HG02852 (cell line): ENCODE measurements at regions not wholly inside any gene's neighbourhood (a gene's known extent, or its start where the extent isn't known, plus 50 kb on each side); places are given as distances from the start of the nearest gene placed in this dataset.

Experiments
- ATAC-seq: cut with Tn5 transposase; IDR thresholded peaks from one replicate; pipeline ENCODE4 v1.9.1; 2021; ENCODE audit warnings: mild to moderate bottlenecking, moderate library complexity; ENCODE audit not compliant: unreplicated experiment

DNA sequence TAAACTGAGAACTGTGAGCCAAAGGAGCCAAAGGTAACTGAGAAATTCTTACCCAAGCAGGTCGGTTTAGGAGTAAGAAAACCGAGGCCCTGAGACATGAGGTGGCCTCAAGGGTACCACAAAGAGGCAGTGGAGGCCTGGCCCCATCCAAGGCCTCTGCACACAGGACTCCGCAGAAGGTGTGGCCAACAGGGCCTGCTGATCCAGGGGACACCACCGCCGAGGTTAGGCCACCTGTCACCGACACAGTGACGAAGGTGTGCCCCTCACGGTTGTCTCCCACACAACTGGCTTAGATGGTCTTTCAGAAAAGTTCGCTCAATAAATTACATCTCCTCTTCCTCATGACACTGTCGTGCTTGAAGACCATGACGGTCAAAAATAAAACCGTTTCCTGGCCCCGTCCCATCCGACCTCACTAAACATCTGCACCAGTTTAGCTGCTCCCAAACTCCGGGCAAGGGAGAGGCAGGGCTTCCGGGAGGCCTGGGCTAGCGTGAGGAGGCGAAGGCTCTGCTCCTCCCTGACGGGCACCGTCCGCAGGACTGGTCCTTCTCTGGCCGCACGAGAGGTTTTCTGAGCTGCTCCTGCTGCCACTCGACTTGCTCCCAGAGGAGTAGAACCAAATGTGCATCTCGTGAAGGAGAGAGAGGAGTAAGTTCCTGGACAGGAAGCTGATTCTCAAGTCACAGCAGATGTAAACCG is 442.0 kb downstream of the EIPR1 start:
- no peak for ATAC-seq

DNA sequence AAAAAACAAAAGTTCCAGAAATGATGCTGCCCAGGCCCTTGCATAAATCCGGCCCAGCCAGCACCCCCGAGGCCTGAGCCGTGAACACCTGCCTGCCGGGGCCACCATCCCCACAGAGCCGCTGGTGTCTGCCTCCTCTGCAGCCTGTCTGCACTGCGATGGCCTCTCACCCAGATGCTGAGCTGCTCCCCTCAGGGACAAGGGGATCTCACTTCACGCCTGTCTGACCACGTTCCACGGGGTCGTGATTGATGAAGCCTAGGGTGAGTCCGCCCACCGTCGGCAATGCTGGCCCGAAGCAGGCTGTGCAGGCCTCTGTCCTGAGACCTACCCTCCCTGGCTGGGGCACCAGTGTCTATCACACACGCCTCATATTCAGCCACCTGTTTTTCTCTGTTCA is 444.2 kb downstream of the EIPR1 start:
- ATAC-seq, result no peak

DNA sequence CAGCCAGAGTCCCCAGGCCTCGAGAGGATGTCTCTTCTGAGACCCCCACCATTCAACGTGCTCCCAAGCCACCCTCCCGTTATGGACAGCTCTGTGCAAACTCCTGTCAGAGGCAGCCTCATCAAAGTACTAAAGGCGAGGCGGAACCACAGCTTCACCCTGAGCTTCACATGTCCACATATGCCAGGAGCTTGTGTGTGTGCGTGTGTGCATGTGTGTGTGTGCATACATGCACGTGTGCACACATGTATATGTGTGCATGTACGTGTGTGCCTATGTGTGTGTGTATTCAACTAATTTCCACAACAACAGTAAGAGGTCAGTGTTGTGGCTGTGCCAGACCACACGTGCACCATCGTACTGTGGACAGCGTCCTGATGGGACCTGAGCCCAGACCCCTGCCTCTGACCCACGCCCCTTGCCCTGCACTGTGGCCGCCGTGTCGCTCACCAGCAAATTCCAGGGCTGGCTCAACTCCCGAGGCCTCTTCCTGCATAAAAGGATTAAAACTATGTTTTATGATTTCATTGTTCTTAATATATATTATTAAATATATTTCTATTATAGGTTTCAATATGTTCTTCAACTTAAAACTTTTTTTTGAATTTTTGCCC is 444.8 kb downstream of the EIPR1 start:
- ATAC-seq, result no peak

DNA sequence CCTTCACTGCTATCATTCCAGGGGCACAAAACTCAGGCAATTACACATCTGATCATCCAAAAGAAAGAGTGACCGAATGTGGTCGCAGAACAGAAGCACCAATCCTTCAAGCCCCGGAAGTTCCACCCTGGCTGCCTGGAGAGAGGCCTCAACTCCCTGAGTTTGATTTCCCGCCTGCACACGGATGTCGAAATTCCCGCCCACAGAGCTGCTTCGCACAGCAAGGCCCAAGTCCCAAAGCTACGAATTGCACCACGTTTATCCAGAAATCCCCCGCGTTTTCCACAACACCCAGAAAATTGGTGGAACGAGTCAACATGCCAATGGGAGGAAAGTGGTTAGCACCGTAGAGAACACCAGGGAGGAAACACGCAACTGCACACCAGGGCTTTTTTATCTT is 445.4 kb downstream of the EIPR1 start:
- no peak for ATAC-seq

DNA sequence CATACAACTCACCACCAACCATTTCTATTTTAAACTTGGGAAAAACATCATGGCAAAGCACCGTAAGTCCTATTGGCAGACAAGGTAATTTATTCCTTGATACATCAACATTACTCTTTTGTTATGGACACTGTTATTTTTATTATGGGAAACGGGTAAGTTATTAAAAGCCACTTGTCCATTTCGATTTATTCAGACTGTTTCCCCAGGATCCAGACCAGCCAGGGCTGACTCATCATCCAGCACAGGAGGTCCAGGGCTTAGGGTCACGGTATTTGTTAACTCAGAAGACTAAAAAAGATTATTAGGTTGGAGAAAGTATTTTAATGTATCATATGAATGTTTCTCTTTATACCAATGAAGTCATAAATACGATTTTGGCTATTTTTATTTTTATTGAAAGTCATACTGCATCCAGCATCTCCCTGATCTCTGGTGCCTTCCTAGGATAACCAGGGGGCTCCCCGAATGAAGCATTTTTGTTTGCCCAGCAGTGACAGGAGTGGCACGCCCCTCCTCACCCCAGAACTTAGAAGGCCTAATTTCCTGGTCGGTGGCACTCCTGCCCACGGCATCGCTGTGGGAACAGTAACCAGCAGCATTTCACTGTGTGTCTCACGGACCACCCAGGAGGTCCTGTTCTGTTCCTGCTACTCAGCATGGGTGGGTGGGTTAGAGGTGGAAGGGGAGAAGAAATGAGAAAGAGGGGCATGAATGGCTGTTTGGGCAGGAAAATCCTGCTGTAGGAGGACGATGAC is 446.1 kb downstream of the EIPR1 start:
- no peak for ATAC-seq

DNA sequence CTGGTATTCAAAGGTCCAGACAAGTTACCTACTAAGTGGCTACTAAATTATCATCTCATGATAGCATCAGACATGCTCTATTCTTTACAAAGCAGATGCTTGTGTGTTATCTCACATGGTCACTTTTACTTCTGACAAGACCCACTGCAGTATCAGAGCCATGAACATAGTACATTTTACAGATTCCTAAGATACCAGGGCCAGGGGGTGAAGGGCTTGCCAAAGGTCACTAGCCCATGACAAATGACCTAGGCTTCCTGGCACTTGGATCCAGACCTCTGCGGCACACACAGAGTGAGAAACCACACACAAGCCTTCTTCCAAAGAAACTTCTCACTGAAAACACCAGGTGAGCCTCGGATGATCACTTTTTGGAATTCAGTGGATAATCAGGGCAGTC is 446.8 kb downstream of the EIPR1 start:
- no peak for ATAC-seq

DNA sequence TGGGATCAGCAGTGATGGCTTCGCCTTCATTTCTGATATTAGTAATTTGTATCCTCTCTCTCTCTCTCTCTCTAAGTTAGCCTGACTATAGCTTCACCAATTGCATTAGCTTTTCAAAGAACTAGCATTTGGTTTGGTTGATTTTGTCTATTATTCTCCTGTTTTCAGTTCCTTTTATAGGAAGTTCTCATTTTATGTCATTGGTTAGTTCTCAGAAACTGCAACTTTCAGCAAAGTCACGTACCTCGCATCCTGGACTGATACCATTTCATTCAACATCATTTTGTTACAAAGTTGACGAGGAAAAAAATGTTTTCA is 450.8 kb downstream of the EIPR1 start:
- ATAC-seq, result peak; percentile 48

DNA sequence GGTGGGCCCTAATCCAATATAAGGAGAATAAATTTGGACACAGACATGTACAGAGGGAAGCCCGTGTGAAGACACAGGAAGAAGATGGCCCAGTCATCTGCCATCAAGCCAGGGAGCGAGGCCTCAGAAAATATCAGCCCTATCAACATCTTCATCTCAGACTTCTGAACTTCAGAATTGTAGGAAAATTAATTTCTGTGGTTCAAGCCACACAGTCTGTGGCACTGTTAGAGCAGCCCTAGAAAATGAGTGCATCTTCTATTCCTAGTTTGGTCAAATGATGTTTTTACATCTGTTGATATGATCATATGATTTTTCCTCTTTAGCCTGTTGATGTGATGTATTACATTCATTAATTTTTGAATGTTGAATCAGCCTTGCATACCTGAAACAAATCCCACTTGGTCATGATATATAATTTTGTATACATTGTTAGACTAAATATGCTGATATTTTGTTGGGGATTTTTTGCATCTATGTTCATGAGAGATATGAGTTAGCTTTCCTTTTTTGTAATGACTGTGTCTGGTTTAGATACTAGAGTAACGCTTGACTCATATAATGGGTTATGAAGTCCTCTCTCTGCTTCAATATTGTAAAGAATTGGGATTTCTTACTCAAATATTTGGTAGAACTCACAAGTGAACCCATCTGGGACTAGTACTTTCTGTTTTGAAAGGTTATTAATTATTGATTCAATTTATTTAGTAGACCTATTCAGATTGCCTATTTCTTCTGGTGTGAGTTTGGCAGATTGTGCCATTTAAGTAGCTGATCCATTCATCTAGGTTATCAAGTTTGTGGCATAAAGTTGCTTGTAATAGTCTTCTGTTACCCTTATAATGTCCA is 451.4 kb downstream of the EIPR1 start:
- ATAC-seq, result peak; percentile 90

DNA sequence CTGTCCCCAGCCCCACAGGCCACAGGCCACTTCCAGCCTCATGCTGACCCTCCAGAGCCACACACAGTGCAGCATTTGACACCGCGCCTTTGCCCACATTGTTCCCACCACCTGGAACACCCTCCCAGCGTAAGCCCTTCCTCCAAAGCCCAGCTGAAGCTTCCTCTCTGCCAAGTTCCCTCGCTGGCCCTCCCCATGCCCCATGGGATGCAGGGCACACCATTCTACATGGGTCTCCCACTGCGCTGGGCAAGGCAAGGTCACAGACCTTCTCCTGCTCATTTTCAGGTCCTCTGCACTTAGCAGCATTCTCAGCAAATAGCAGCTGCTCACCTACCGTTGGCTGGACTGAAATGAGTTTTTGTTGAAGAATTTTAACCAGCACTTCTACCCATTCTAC is 455.5 kb downstream of the EIPR1 start:
- ATAC-seq, result no peak

DNA sequence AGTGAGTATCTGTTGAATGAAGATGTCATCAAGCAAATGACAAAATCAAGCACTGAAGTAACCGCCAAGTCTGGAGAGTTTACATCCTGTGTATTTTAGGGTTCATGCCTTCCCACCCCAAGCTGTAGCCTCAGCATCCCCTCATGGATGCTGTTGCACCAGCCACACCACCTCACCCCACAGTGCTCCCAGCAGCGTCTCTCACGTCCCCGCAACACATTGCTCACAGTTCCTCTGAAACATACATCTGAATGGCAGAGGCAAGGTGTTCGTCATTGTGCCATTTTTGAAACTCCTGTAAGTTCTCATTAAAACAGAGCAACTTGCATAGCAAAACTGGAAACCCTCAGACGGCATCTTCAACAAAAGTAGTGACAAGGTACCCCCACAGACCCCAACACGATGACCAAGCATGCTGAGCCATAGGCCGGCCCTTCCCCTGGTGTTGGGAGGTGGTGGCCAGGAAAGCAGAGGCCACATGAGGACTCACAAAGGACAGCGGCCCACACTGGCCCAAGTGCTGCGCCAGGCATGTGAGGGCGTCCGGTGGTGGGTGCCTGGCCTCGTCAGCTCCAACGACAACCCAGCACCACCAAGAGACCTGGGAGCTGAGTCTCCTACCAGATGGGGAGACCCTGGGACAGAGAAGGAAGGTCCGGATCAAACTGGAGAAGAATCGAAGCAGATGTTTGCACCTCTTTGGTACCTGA is 456.5 kb downstream of the EIPR1 start:
- ATAC-seq, result no peak

DNA sequence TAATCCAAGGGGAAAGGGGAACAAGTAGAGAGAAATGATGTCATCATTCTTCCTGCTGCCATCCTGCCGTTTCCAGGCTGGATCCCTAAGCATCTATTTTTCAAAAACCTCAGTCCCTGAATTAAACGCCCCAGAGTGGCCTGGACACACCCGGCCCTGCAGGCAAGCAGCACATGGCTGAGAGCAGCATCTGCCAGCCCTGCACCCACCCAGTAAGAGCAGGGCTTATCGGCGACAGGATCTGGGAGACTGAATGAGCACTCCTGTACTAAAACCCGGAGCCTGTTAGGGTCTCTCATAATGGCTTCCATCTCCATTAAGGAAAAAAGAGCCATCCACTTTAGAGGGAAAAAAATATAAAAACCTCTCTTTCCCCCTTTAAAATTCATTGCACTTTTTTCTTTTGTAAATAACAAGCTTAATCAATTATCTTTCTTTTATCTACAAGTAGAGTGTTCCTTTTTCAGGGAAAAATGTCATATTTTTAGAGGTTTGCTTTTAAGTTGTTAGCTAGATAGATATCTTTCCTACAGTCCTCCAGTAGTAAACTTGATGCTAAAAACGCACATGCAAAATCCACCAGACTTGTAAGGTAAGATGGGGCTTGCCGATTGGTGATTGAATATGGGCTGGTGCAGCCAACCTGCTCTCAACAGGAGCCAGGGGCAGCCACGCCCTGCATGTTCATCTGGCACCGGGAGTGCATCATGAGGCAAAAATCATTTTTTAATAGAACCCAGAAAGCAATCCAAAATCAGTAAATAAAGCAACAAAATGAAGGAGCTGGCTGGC is 457.8 kb downstream of the EIPR1 start:
- no peak for ATAC-seq

DNA sequence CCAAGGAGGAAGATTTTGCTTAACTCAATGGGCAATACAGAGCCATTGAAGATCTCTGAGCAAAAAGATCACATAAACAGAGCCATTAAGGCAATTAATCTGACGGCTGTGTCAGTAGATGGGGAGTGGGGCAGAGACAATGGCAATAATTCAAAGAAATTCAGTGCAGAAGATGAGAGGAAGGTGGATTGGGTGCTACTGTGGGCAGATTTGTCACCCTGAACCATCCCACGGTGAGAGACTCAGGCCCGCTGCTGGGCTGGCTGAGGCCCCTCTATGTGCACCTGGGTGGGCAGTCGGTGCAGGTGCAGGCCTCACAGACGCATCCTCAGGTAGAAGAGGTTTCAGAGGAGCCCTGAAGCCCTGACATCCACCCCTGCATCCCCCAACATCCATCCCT is 458.6 kb downstream of the EIPR1 start:
- no peak for ATAC-seq

DNA sequence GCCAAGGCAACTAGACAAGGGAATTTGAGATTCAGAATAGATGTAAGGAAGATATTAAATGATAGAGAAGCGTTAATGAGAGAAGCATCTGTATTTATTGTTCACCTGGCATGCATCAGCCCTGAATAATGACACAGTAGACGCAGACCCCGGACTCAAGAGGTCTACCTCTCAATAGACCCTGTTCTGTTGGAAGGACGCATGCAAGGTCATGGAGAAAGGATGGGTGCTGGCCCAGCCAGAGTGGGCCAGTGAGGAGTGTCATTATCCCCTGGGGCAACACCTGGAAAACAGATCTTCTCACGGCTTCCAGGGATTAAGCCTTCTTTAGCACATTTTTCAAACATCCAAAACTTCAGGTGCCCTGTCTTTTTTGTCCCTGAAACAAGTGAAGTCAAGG is 461.0 kb downstream of the EIPR1 start:
- ATAC-seq, result no peak

DNA sequence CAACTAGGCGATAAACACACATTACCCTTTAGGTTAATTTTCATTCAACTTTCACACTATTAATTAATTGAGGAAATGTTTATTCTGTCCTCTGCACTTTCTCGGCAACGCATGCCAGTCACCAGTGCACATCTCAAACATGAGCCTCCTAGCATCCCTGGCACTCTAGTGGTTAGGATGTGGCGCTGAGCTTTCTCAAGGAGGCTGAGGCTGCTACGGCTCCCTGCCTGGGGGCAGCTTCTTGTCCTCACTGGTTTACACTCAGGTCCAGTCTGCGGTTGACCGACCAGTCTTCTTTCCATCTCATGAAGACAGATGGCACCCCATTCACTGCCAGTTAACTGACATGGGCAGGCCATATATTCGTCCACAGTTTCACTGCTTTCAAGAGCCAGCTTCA is 463.4 kb downstream of the EIPR1 start:
- ATAC-seq, result no peak

DNA sequence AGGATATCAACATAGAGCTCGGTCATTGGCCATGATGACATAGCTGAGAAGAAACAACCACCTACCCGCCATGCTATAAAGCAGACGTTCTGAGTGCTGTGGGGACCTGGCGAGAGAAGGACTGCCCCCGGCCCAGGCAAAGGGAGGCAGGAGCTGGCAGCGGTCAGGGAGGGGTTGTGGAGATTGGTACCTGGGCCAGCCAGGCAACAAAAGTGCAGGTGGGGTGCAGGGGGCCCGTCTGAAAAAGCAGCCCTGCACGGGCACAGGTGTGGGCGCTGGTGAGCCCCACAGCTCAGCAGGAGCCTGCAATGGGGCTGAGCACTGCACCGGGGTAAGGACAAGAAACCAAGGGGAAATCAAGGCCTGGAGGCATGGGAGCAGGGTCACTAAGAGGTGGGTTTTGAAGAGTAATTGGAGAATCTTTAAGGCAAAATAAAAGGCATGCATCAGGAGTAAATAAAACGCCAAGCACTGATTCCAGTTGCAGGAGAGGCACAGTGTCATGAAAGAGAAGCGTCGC is 464.0 kb downstream of the EIPR1 start:
- no peak for ATAC-seq

DNA sequence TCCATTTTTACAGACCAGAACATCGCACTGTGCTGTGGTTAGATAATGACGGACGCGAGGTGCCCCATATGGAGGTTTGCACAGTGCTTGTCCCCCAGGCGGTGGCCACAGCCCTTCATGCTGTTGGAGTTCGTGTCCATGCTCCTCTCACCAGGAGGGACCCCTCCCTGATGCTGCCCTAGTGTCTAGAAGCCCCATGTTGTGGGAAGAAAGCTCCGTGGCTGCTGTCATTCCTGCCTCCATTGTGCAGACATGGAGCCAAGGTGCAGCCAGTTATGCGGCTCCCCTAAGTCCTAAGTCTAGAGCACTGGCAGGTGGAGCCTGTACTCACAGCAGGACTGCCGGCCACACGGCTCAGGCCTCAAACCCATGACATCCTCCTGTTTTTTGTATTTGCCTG is 464.9 kb downstream of the EIPR1 start:
- ATAC-seq, result no peak

DNA sequence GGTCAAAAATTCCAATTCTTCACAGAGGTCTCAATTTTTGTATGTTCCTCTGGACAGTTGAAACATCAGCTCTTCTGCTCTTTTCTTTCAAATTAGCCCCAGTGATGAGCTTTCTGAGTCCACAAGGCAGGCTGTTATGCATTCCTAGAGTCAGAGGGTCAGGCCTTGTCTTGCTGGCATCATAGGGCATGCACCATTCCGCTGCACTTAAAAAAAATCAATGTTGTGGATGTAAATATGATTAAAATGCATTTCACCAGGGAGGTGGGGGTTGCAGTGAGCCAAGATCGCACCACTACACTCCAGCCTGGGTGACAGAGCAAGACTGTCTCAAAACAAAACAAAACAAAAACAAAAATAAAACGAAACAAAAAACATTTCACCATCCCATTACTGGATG is 465.3 kb downstream of the EIPR1 start:
- no peak for ATAC-seq

DNA sequence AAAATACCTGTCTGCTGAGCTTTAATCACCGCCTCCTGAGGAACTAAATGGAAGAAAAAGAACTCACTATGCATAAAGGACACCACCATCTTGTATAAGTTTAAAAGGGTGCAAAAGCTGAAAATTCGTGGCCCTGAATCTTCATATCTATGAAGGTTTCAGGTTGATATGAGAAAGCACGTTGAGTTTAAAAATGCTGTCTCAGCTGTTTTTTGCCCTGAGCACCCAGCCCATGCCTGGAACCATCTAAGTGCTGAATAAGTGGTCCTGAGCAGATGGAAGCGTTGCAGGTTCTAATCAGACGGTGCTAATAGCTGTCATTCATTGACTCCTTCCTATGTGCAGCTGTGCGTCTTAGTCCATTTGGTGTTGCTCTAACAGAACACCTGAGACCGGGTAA is 467.4 kb downstream of the EIPR1 start:
- ATAC-seq, result no peak

DNA sequence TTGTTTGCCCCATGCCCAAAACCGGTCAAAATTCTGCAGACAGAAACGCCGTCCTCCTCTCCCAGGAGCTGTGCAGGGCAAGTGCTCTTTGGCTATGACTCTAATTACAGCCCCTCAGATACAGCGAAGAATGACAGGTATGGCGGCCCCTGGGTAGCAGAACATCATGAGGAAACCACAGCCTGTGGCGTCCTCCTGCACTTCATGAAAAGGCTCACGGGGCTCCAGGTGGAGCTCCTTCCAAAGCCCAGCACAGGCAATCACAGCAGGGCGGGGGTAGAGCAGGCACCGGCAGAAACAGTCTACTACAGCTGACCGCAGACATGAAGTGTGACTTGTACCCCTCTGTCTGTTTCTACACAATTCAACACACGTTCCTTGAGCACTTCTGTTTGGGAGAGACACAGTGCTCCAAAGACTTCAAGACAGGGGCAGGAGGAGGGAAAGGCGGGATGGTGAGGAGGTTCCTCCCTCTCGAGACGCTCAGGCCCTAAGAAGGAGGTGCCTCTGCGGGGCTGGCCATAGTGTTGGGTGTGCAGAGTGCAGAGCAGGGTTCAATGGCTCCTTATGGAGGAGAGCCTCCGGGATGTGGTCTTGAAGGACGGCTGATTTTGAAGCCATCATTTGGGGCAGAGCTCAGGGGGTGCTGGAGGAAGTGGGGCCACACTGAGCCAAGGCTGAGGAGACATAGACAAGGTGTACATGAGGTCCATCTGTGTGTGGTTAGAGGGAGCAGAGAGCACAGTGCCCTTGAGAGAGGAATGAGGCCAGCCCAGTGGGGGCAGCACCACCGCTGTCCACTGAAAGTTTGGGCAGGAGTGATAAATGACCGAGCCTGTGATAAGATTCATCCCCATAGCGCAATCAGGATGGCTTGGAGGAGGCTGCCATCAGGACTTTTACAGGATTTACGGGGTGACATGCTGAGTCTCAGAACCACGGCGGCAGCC is 468.3 kb downstream of the EIPR1 start:
- ATAC-seq, result no peak
